Right lobe of liver (tissue), 6 donors: ENCODE measurements at regions not wholly inside any gene's neighbourhood (a gene's known extent, or its start where the extent isn't known, plus 50 kb on each side); places are given as distances from the start of the nearest gene placed in this dataset.

ENCODE experiments used
- ATAC-seq, 4 donors: fragments of 200-7000 bp; cut with Tn5 transposase; one replicate each; pipeline ENCODE4 v1.9.1; 2020; ENCODE audit warnings: mild to moderate bottlenecking in 4 of 4, moderate library complexity in 4 of 4
- DNase-seq, 3 donors: peaks; one replicate each; pipeline ENCODE4 v3.0.0-alpha.2; 2020
- H3K27ac ChIP-seq, 3 donors: fragments of 200-600 bp; one replicate each; pipeline ENCODE4 v1.8.0; 2022
- H3K27me3 ChIP-seq, 2 donors: fragments of 200-600 bp; one replicate each; pipeline ENCODE4 v1.8.0; 2022
- H3K36me3 ChIP-seq, 4 donors: fragments of 200-600 bp; sonication (generic) in 1 of 4; one replicate each; pipeline versions ENCODE4 v1.5.1 to v1.8.0; 2017 to 2022; ENCODE audit warnings: control low read depth in 1 of 4
- H3K4me1 ChIP-seq, 4 donors: fragments of 200-600 bp; sonication (generic) in 1 of 4; one replicate each; pipeline versions ENCODE4 v1.5.1 to v1.8.0; 2017 to 2022; ENCODE audit warnings: control low read depth in 1 of 4
- H3K4me3 ChIP-seq, 3 donors: fragments of 200-600 bp; one replicate each; pipeline ENCODE4 v1.8.0; 2022
- H3K9me3 ChIP-seq, 4 donors: fragments of 200-600 bp; sonication (generic) in 1 of 4; one replicate each; pipeline versions ENCODE4 v1.5.1 to v1.8.0; 2017 to 2022; ENCODE audit warnings: control low read depth in 1 of 4
- POLR2A ChIP-seq: fragments of 450-650 bp; IDR thresholded peaks from one replicate; pipeline ENCODE4 v1.6.1; 2017; ENCODE audit warnings: antibody characterized with exemption, mild to moderate bottlenecking
- WGBS: methylation state at CpG from one replicate; pipeline ENCODE4 v1.1.6; 2018; ENCODE audit warnings: low coverage, low lambda C conversion rate; ENCODE audit not compliant: insufficient coverage; ENCODE audit errors: missing lambda C conversion rate; 5-methylcytosine and 5-hydroxymethylcytosine counted together
- intact Hi-C, 2 donors: fragments of 100-400 bp; cut with DNase I; formaldehyde crosslinking; loops; one replicate each; pipeline versions ENCODE4 v1.11.2 to v1.14.1; 2022
- TF ChIP-seq, protein P1 (sequence below), 4 donors: fragments of 200-600 bp in 3 of 4; fragments of 450-650 bp in 1 of 4; IDR thresholded peaks; one replicate each; pipeline versions ENCODE4 v1.5.1 to v1.8.0; 2016 to 2022; ENCODE audit warnings: antibody characterized with exemption in 4 of 4, mild to moderate bottlenecking in 2 of 4
- donor health status: DM: no; HTN: yes; CAD: no.
- donor health status: DM: no; HTN: no; CAD: no.
- donor health status: DM: no; HTN: no; CAD: no.
- donor health status: DM: no; HTN: yes; CAD: no.
- donor health status: DM: no; HTN: yes; CAD: no.

DNA sequence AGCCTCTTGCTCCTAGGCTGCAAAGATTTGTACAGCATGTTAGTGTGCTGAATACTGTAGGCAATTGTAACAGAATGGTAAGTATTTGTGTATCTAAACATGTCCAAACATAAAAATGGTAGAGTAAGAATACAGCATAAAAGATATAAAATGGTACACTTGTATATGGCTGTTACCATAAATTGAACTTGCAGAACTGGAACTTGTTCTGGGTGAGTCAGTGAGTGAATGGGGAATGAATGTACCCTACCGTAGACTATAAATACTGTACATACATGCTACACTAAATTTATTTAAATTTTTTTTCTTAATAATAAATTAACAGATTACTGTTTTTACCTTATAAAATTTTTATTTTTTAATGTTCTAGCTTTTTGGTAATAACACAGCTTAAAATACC is 858.7 kb downstream of the ROBO2 start:
- H3K36me3 ChIP-seq, result no peaks in the 10 kb centered on the region
- H3K4me1 ChIP-seq, result no peaks in the 10 kb centered on the region
- DNase-seq, result no peak
- WGBS, result 100% methylated on average over 1 of the region's 1 CpG
- TF ChIP-seq, protein P1, sequence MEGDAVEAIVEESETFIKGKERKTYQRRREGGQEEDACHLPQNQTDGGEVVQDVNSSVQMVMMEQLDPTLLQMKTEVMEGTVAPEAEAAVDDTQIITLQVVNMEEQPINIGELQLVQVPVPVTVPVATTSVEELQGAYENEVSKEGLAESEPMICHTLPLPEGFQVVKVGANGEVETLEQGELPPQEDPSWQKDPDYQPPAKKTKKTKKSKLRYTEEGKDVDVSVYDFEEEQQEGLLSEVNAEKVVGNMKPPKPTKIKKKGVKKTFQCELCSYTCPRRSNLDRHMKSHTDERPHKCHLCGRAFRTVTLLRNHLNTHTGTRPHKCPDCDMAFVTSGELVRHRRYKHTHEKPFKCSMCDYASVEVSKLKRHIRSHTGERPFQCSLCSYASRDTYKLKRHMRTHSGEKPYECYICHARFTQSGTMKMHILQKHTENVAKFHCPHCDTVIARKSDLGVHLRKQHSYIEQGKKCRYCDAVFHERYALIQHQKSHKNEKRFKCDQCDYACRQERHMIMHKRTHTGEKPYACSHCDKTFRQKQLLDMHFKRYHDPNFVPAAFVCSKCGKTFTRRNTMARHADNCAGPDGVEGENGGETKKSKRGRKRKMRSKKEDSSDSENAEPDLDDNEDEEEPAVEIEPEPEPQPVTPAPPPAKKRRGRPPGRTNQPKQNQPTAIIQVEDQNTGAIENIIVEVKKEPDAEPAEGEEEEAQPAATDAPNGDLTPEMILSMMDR (IDR thresholded peaks at IDR 0.05), result no peak
- no peak for TF ChIP-seq POLR2A
- no peak overlapping the region for H3K4me3 ChIP-seq
- H3K9me3 ChIP-seq, result no peaks in the 10 kb centered on the region
- no peak for ATAC-seq
- intact Hi-C loops, result no loop called here
- no peaks in the 10 kb centered on the region for H3K27me3 ChIP-seq
- no peak overlapping the region for H3K27ac ChIP-seq

DNA sequence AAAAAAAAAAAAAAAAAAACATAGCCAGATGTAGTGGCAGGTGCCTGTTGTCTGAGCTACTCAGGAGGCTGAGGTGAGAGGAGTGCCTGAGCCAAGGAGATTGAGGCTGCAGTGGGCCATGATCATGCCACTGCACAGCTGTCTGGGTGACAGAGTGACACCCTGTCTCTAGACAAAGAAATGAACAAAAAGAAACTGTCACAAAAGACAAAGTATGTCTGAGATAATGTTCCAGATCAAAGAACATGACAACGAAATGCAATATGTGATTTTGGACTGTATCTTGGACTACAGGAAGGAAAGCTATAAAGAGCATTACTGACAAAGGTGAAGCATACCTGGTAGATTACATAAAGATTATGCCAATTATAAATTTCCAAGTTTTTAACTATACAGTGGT is 862.8 kb downstream of the ROBO2 start:
- intact Hi-C loops, result no loop called here

DNA sequence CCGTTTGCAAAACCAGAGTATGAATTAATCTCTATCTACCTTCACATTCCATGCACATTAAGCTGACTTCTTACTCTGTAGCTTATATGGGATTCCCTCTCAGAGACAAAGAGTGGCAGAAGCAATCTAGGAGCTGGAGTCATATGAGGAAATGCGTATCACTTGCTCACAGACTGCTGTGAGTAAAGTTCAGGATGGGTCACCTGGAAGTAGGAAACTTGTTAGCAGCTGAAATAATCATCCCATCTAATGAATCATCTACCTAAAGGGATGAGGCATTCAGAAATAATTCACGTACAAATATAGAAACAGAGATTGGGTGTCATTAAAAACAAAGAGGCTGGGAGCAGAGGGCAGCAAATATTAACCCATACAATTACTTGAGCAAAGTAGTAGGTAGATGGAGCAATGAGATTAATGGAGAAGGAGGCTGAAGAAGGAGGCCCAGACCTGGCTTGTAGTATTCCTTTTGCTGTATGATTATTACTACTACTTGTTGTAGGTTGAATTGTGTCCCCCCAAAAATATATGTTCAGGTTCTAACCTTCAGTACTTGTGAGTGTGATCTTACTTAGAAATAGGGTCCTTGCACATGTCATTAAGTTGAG is 866.3 kb downstream of the ROBO2 start:
- TF ChIP-seq POLR2A, result no peak
- TF ChIP-seq, protein P1 (IDR thresholded peaks at IDR 0.05), result no peak
- no peak overlapping the region for H3K4me3 ChIP-seq
- H3K27ac ChIP-seq, result no peak overlapping the region
- no peak for ATAC-seq
- no peaks in the 10 kb centered on the region for H3K4me1 ChIP-seq
- DNase-seq, result no peak
- 72% methylated on average over 3 of the region's 3 CpGs for WGBS
- no peaks in the 10 kb centered on the region for H3K9me3 ChIP-seq
- no peaks in the 10 kb centered on the region for H3K36me3 ChIP-seq
- H3K27me3 ChIP-seq, result no peaks in the 10 kb centered on the region
- intact Hi-C loops, result no loop called here

More for the DNA sequence above, 862.8 kb downstream of the ROBO2 start:
- H3K4me1 ChIP-seq, result no peaks in the 10 kb centered on the region
- no peak for TF ChIP-seq POLR2A
- TF ChIP-seq, protein P1 (IDR thresholded peaks at IDR 0.05), result no peak
- H3K36me3 ChIP-seq, result no peaks in the 10 kb centered on the region
- no peak overlapping the region for H3K27ac ChIP-seq
- DNase-seq (no peak), ATAC-seq (no peak)
- no peaks in the 10 kb centered on the region for H3K27me3 ChIP-seq
- H3K4me3 ChIP-seq, result no peak overlapping the region
- 44% methylated on average over 1 of the region's 1 CpG for WGBS
- H3K9me3 ChIP-seq, result no peaks in the 10 kb centered on the region

DNA sequence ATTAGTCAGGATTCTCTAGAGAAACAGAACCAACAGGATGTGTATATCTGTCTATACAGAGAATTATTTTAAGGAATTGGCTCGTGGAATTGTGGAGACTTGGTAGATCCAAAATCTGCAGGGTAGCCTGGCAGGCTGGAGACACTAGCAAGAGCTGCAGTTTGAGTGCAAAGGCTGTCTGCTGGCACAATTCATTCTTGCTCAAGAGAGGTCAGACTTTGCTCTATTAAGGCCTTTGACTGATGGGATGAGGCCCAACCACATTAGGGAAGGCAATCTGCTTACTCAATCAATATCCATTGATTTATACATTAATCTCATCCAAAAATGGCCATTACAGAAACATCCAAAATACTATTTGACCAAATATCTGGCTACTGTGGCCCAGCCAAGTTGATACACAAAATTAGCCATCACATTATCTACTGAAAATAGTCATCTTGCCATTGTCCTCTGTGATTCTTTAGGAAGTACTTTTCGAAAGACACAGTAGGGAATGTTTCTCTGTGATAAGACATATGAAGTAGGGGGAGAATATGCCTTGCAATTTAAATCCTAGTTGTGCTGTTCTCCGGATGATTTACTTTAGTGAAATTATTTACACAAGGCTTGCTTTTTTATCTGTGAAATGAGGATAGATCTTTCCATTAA is 873.8 kb downstream of the ROBO2 start:
- DNase-seq (peak in 2 of 3 donors; percentile 16 to 58), ATAC-seq (peak; percentile 79 to 100 (median 96))
- intact Hi-C loops, result no loop called here
- Histone ChIP-seq H3K9me3 (no peaks in the 10 kb centered on the region), H3K4me3 (no peak overlapping the region), H3K36me3 (no peaks in the 10 kb centered on the region), H3K27ac (no peak overlapping the region), H3K27me3 (no peaks in the 10 kb centered on the region), H3K4me1 (peaks cover 0 to 8% (median 0%) of the 10 kb centered on the region in 4 donors)
- no peak for TF ChIP-seq POLR2A
- TF ChIP-seq, protein P1 (IDR thresholded peaks at IDR 0.05), result no peak
- WGBS, result 36% methylated on average over 3 of the region's 3 CpGs
